ENCODE measurements at regions not wholly inside any gene's neighbourhood (a gene's known extent, or its start where the extent isn't known, plus 50 kb on each side); places are given as distances from the start of the nearest gene placed in this dataset.

DNA sequence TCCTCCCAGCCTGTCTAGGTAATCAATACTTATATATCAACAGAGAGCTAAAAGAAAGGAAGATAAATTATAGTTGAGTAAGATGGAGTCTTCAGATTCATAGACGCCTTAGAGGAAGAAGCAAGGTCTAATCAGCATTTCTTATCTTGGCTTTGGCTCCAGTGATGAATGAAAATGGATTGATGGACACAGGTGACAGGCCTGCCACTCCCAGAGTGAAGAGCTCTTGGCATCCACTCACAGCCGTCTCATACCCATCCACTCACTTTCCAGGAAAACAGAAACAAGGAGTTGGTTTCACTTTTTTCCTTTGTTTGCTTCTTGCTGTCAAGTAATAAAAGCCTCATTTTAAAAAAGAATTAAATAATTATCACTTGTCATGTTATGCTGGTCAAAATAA lies 168.2 kb downstream of the MFSD1 start:
- peaks cover 2% of the 10 kb centered on the region; the same call in 2 of the 3 replicates for H3K36me3 Mint-ChIP-seq (ENCODE audit: low read depth)
- H4K20me1 ChIP-seq (replicated peaks; ENCODE audit: insufficient read depth) = no peaks in the 10 kb centered on the region
- ATAC-seq = no peak
- no peak overlapping the region for H2AFZ ChIP-seq
- H3K4me1 ChIP-seq (ENCODE audit: insufficient read depth) = no peaks in the 10 kb centered on the region
- H3K27me3 ChIP-seq (ENCODE audit: insufficient read depth) = no peaks in the 10 kb centered on the region
- H3K36me3 ChIP-seq (ENCODE audit: insufficient read depth) = no peaks in the 10 kb centered on the region
- H3K79me2 ChIP-seq (replicated peaks; ENCODE audit: insufficient read depth) = no peaks in the 10 kb centered on the region
- no peak for TF ChIP-seq EZH2phosphoT487 (IDR thresholded peaks at IDR 0.05; ENCODE audit: unreplicated experiment)
- no peak for TF ChIP-seq JUNB (IDR thresholded peaks at IDR 0.05; ENCODE audit: unreplicated experiment)
- TF ChIP-seq NANOG (IDR thresholded peaks at IDR 0.05; ENCODE audit: borderline replicate concordance) = no peak
- TF ChIP-seq, protein P1, sequence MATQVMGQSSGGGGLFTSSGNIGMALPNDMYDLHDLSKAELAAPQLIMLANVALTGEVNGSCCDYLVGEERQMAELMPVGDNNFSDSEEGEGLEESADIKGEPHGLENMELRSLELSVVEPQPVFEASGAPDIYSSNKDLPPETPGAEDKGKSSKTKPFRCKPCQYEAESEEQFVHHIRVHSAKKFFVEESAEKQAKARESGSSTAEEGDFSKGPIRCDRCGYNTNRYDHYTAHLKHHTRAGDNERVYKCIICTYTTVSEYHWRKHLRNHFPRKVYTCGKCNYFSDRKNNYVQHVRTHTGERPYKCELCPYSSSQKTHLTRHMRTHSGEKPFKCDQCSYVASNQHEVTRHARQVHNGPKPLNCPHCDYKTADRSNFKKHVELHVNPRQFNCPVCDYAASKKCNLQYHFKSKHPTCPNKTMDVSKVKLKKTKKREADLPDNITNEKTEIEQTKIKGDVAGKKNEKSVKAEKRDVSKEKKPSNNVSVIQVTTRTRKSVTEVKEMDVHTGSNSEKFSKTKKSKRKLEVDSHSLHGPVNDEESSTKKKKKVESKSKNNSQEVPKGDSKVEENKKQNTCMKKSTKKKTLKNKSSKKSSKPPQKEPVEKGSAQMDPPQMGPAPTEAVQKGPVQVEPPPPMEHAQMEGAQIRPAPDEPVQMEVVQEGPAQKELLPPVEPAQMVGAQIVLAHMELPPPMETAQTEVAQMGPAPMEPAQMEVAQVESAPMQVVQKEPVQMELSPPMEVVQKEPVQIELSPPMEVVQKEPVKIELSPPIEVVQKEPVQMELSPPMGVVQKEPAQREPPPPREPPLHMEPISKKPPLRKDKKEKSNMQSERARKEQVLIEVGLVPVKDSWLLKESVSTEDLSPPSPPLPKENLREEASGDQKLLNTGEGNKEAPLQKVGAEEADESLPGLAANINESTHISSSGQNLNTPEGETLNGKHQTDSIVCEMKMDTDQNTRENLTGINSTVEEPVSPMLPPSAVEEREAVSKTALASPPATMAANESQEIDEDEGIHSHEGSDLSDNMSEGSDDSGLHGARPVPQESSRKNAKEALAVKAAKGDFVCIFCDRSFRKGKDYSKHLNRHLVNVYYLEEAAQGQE (IDR thresholded peaks at IDR 0.05; ENCODE audit: unreplicated experiment) = no peak
- no peak for TF ChIP-seq EZH2 (IDR thresholded peaks at IDR 0.05; ENCODE audit: low read depth, unreplicated experiment)
- TF ChIP-seq POLR2AphosphoS5 (IDR thresholded peaks at IDR 0.05; ENCODE audit: low read depth) = no peak
- no peak for TF ChIP-seq CREB1 (CRISPR knock-in tag; IDR thresholded peaks at IDR 0.05; ENCODE audit: low read depth)
- no peak for TF ChIP-seq ETS1 (IDR thresholded peaks at IDR 0.05)
- TF ChIP-seq ZNF331 (CRISPR knock-in tag; IDR thresholded peaks at IDR 0.05; ENCODE audit: low read depth) = no peak
- TF ChIP-seq CTCF (conservative IDR thresholded peaks at IDR 0.05; ENCODE audit: low read depth in 2 of 2) = no peak
- H3K4me2 ChIP-seq = no peak overlapping the region
- no peak for DNase-seq (ENCODE audit: low spot score)
- H3K4me3 Mint-ChIP-seq = no peak overlapping the region
- H3K9me2 ChIP-seq (ENCODE audit: insufficient read depth) = no peaks in the 10 kb centered on the region; the same call in 1 of the 2 replicates
- H3K27ac ChIP-seq (ENCODE audit: low read depth) = no peak overlapping the region
- H3K4me3 ChIP-seq = no peak overlapping the region
- H3K4me1 Mint-ChIP-seq = peaks cover 10% of the 10 kb centered on the region; the same call in 1 of the 3 replicates
- H3F3A ChIP-seq (replicated peaks; ENCODE audit: low read depth) = no peaks in the 10 kb centered on the region
- no peak overlapping the region for H3K27ac Mint-ChIP-seq
- H3K9me3 Mint-ChIP-seq = peaks cover 3% of the 10 kb centered on the region; the same call in 1 of the 3 replicates
- peaks cover 1% of the 10 kb centered on the region for H3K27me3 Mint-ChIP-seq (ENCODE audit: insufficient read depth, low read depth, poor library complexity)
